H9 (cell line): ENCODE measurements at regions not wholly inside any gene's neighbourhood (a gene's known extent, or its start where the extent isn't known, plus 50 kb on each side); places are given as distances from the start of the nearest gene placed in this dataset.

Experiments
- DNase-seq: peaks from one replicate; pipeline ENCODE4 v3.0.0-alpha.2; 2017
- H2AFZ ChIP-seq: one replicate; pipeline ENCODE4 v1.6.1; 2013; ENCODE audit warnings: mild to moderate bottlenecking, low read length, control low read depth, moderate library complexity
- H2AK5ac ChIP-seq: 2 replicates; pipeline ENCODE4 v1.6.1; 2013; ENCODE audit warnings: low read length, control low read depth, mixed read lengths; ENCODE audit not compliant: insufficient read length
- H2BK120ac ChIP-seq: one replicate; pipeline ENCODE4 v1.6.1; 2013; ENCODE audit warnings: low read depth, mild to moderate bottlenecking, low read length, control low read depth, inconsistent platforms; ENCODE audit not compliant: poor library complexity, severe bottlenecking
- H2BK12ac ChIP-seq: 2 replicates; pipeline ENCODE4 v1.6.1; 2013; ENCODE audit warnings: low read length, control low read depth, mixed read lengths, low read depth; ENCODE audit not compliant: insufficient read length
- H2BK15ac ChIP-seq: 2 replicates; pipeline ENCODE4 v1.6.1; 2013; ENCODE audit warnings: low read depth, low read length, control low read depth
- H2BK20ac ChIP-seq: one replicate; pipeline ENCODE4 v1.6.1; 2013; ENCODE audit warnings: low read depth, mild to moderate bottlenecking, low read length, control low read depth, inconsistent platforms; ENCODE audit not compliant: poor library complexity, severe bottlenecking
- H2BK5ac ChIP-seq: 2 replicates; pipeline ENCODE4 v1.6.1; 2013; ENCODE audit warnings: low read length, control low read depth, mixed read lengths; ENCODE audit not compliant: insufficient read length
- H3K14ac ChIP-seq: 2 replicates; pipeline ENCODE4 v1.6.1; 2013; ENCODE audit warnings: low read length, control low read depth; ENCODE audit not compliant: insufficient read depth
- H3K18ac ChIP-seq: 2 replicates; pipeline ENCODE4 v1.6.1; 2013; ENCODE audit warnings: low read depth, mild to moderate bottlenecking, mixed read lengths, low read length, control low read depth; ENCODE audit not compliant: insufficient read length
- H3K23ac ChIP-seq: 2 replicates; pipeline ENCODE4 v1.6.1; 2013; ENCODE audit warnings: low read length, control low read depth, mixed read lengths, low read depth; ENCODE audit not compliant: insufficient read length
- H3K23me2 ChIP-seq: 2 replicates; pipeline ENCODE4 v1.6.1; 2013; ENCODE audit warnings: low read depth, mild to moderate bottlenecking, mixed read lengths, low read length, control low read depth; ENCODE audit not compliant: insufficient read length, poor library complexity, severe bottlenecking
- H3K27ac ChIP-seq: 2 replicates; pipeline ENCODE4 v1.5.1; 2013; ENCODE audit warnings: low read length, control low read depth, mixed read lengths, low read depth; ENCODE audit not compliant: insufficient read length
- H3K27me3 ChIP-seq: 2 replicates; pipeline ENCODE4 v1.6.1; 2013; ENCODE audit warnings: low read length, control low read depth, inconsistent platforms; ENCODE audit not compliant: insufficient read depth
- H3K4ac ChIP-seq: 2 replicates; pipeline ENCODE4 v1.6.1; 2013; ENCODE audit warnings: low read depth, mild to moderate bottlenecking, control low read depth, inconsistent platforms, low read length, moderate library complexity
- H3K4me1 ChIP-seq: 2 replicates; pipeline ENCODE4 v1.6.1; 2013; ENCODE audit warnings: low read length, control low read depth, inconsistent platforms; ENCODE audit not compliant: insufficient read depth
- H3K4me2 ChIP-seq: 2 replicates; pipeline ENCODE4 v1.6.1; 2013; ENCODE audit warnings: low read length, control low read depth, mixed read lengths; ENCODE audit not compliant: insufficient read length, insufficient read depth
- H3K56ac ChIP-seq: 2 replicates; pipeline ENCODE4 v1.6.1; 2013; ENCODE audit warnings: low read depth, mild to moderate bottlenecking, mixed read lengths, low read length, control low read depth; ENCODE audit not compliant: insufficient read length
- H3K79me1 ChIP-seq: 2 replicates; pipeline ENCODE4 v1.6.1; 2013; ENCODE audit warnings: low read depth, mild to moderate bottlenecking, moderate library complexity, low read length, control low read depth, inconsistent platforms; ENCODE audit not compliant: insufficient read depth, poor library complexity, severe bottlenecking
- H3K79me2 ChIP-seq: 2 replicates; pipeline ENCODE4 v1.6.1; 2013; ENCODE audit warnings: low read length, control low read depth, inconsistent platforms; ENCODE audit not compliant: insufficient read depth
- H3K9ac ChIP-seq: 2 replicates; pipeline ENCODE4 v1.6.1; 2013; ENCODE audit warnings: low read length, control low read depth, mixed read lengths; ENCODE audit not compliant: insufficient read length; ENCODE audit errors: extremely low read depth
- H3K9me3 ChIP-seq: one replicate; pipeline ENCODE4 v1.6.1; 2013; ENCODE audit warnings: low read depth, low read length, inconsistent platforms; ENCODE audit not compliant: control insufficient read depth
- H3T11ph ChIP-seq: one replicate; pipeline ENCODE4 v1.6.1; 2013; ENCODE audit warnings: mild to moderate bottlenecking, low read length, control low read depth, inconsistent platforms
- H4K20me1 ChIP-seq: one replicate; pipeline ENCODE4 v1.6.1; 2013; ENCODE audit not compliant: control insufficient read depth, insufficient read length, insufficient read depth
- H4K5ac ChIP-seq: 2 replicates; pipeline ENCODE4 v1.6.1; 2013; ENCODE audit warnings: low read depth, mild to moderate bottlenecking, mixed read lengths, low read length, control low read depth; ENCODE audit not compliant: insufficient read length
- H4K8ac ChIP-seq: replicated peaks from 2 replicates; pipeline ENCODE4 v1.6.1; 2013; ENCODE audit warnings: low read length, control low read depth, mixed read lengths, low read depth; ENCODE audit not compliant: insufficient read length
- H4K91ac ChIP-seq: 2 replicates; pipeline ENCODE4 v1.6.1; 2013; ENCODE audit warnings: low read depth, mild to moderate bottlenecking, moderate library complexity, mixed read lengths, low read length, control low read depth; ENCODE audit not compliant: insufficient read length
- H3K27ac Mint-ChIP-seq, 3 experiments: 2 replicates in 2 of 3; 3 replicates in 1 of 3; pipeline ENCODE4 v1.8.0; 2020 to 2021; ENCODE audit warnings: mixed read lengths in 3 of 3, mild to moderate bottlenecking in 1 of 3, moderate library complexity in 1 of 3
- H3K27me3 Mint-ChIP-seq: 2 replicates; pipeline ENCODE4 v1.8.0; 2021; ENCODE audit warnings: low read depth, mild to moderate bottlenecking, moderate library complexity, mixed read lengths
- H3K36me3 Mint-ChIP-seq, 3 experiments: 2 replicates in 2 of 3; 3 replicates in 1 of 3; pipeline ENCODE4 v1.8.0; 2020 to 2021; ENCODE audit warnings: low read depth in 3 of 3, mixed read lengths in 3 of 3; ENCODE audit not compliant: insufficient read depth in 1 of 3
- H3K4me1 Mint-ChIP-seq, 2 experiments: 2 replicates each; pipeline ENCODE4 v1.8.0; 2020; ENCODE audit warnings: mixed read lengths in 2 of 2
- H3K4me3 Mint-ChIP-seq, 2 experiments: 2 replicates in 1 of 2; 3 replicates in 1 of 2; pipeline ENCODE4 v1.8.0; 2020 to 2021; ENCODE audit warnings: mild to moderate bottlenecking in 2 of 2, mixed read lengths in 2 of 2, moderate library complexity in 1 of 2
- H3K9me3 Mint-ChIP-seq, 2 experiments: 2 replicates in 1 of 2; 3 replicates in 1 of 2; pipeline ENCODE4 v1.8.0; 2020; ENCODE audit warnings: mild to moderate bottlenecking in 2 of 2, mixed read lengths in 2 of 2, moderate library complexity in 1 of 2
- WGBS: extraction: QIAGEN DNeasy Blood & Tissue Kit; methylation state at CpG from one replicate; pipeline ENCODE4 v1.1.7; 2013; ENCODE audit warnings: missing lambda C conversion rate, low lambda C conversion rate, mixed read lengths; ENCODE audit not compliant: insufficient read length; ENCODE audit errors: extremely low coverage; 5-methylcytosine and 5-hydroxymethylcytosine counted together
- TF ChIP-seq, protein P1 (sequence below): fragments of 200-600 bp; sonication (generic); conservative IDR thresholded peaks from 3 replicates; pipeline ENCODE4 v1.8.0; 2021; ENCODE audit warnings: antibody characterized with exemption, mild to moderate bottlenecking

DNA sequence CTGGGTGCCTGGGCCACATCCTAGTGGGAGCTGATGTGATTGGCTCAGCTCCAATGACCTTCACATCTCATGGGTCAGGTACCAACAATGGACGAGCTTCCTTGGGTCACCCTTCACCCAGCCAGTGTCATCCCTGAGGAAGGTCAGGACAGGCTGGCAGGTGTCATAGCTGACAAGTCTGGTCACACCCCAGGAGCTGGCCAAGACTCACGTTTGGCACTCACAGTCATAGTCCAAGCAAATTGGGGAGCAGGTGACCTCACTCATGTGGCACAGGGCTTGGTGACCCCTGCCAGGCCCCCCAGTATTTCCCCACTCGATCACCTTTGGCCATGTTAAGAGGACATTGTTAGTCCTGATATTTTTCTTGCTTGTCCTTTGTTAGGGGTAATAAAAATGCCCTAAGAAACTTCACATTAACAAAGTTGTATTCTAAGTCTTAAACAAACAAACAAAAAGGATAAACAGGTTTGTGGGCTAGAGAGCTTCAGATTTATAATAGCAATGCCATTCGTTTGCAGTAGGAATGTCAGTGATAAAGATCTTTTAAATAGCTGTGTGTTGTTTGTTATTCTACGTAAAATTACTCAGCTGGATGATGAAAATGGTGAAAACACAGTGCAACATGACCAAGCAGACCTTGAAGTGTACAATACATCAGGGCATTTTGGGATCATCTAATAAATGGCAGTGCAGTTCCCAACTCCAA, 79.5 kb upstream of the POMGNT2 start:
- Histone ChIP-seq H3T11ph (no peak overlapping the region), H3K14ac (no peak overlapping the region), H3K4ac (no peak overlapping the region), H3K27ac (no peak overlapping the region), H4K5ac (no peak overlapping the region), H4K8ac (no peak overlapping the region), H3K4me1 (no peaks in the 10 kb centered on the region), H3K4me2 (no peak overlapping the region), H2BK5ac (no peak overlapping the region), H2BK20ac (no peak overlapping the region), H2BK120ac (no peak overlapping the region), H2AFZ (no peak overlapping the region), H3K9ac (no peak overlapping the region), H3K56ac (no peak overlapping the region), H4K91ac (no peak overlapping the region), H2BK12ac (no peak overlapping the region), H2BK15ac (no peak overlapping the region), H4K20me1 (no peaks in the 10 kb centered on the region), H3K23me2 (no peaks in the 10 kb centered on the region), H3K27me3 (no peaks in the 10 kb centered on the region), H3K79me1 (no peaks in the 10 kb centered on the region), H3K79me2 (no peaks in the 10 kb centered on the region), H2AK5ac (no peak overlapping the region), H3K23ac (no peak overlapping the region), H3K9me3 (no peaks in the 10 kb centered on the region), H3K18ac (no peak overlapping the region)
- Mint-ChIP-seq H3K9me3 (no peaks in the 10 kb centered on the region; a peak in 1 of 5 replicates), H3K4me1 (peaks cover 0 to 4% of the 10 kb centered on the region in 2 experiments; a peak in 2 of 4 replicates), H3K36me3 (no peaks in the 10 kb centered on the region), H3K27me3 (peaks cover 9% of the 10 kb centered on the region), H3K27ac (no peak overlapping the region), H3K4me3 (no peak overlapping the region)
- no peak for DNase-seq
- WGBS: no CpG with 5 or more reads among the region's 5 CpGs
- TF ChIP-seq, protein P1, sequence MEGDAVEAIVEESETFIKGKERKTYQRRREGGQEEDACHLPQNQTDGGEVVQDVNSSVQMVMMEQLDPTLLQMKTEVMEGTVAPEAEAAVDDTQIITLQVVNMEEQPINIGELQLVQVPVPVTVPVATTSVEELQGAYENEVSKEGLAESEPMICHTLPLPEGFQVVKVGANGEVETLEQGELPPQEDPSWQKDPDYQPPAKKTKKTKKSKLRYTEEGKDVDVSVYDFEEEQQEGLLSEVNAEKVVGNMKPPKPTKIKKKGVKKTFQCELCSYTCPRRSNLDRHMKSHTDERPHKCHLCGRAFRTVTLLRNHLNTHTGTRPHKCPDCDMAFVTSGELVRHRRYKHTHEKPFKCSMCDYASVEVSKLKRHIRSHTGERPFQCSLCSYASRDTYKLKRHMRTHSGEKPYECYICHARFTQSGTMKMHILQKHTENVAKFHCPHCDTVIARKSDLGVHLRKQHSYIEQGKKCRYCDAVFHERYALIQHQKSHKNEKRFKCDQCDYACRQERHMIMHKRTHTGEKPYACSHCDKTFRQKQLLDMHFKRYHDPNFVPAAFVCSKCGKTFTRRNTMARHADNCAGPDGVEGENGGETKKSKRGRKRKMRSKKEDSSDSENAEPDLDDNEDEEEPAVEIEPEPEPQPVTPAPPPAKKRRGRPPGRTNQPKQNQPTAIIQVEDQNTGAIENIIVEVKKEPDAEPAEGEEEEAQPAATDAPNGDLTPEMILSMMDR: no peak
